GM13977 (cell line): ENCODE measurements at regions not wholly inside any gene's neighbourhood (a gene's known extent, or its start where the extent isn't known, plus 50 kb on each side); places are given as distances from the start of the nearest gene placed in this dataset.

ENCODE experiments used
- DNase-seq: peaks from one replicate; pipeline ENCODE4 v3.0.0; 2012; ENCODE audit warnings: low spot score
- in situ Hi-C: fragments of 300-500 bp; cut with MboI; formaldehyde crosslinking; loops from one replicate; pipeline ENCODE4 v1.12.0; 2022; ENCODE audit warnings: low sequenced_read_pairs, low pct_unique_long_range_greater_than_20kb, mixed read lengths, inconsistent platforms; ENCODE audit not compliant: unreplicated experiment
- TF ChIP-seq, protein P1 (sequence below): IDR thresholded peaks from 2 replicates; pipeline ENCODE4 v1.5.1; 2012; ENCODE audit warnings: mild to moderate bottlenecking, control low read depth; ENCODE audit not compliant: insufficient read depth; ENCODE audit errors: extremely low read depth, missing control alignments

DNA sequence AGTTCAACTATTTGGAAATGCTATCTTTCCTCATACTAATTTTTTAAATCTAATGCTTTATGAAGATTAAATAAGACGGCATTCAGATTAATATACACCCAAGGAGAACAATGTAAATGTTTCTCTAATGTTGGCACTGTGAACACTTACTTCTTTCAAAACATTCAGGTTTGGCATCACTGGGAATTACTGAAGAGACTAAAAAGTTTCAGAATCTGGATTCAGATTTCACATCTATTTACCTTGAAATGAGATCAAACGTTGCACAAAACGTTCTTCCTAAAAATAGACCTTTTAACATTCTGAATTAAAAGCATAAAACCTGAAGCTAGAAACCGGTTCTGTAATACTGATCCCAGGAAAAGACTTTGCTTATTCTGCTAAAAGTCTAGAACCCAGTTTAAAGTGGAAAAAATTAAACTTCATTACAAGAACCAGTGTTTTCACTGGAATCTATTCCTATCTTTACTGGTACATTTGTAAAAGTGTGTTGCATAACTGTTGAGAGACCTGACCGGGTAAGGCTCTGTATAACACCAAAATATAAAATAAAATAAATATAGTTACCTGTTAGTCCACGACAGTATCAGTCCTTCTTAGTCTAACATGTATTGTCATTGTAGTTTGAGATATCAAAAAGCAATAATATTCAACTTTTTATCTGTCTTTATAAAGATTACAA lies 117.4 kb upstream of the MAP9 start:
- TF ChIP-seq, protein P1, sequence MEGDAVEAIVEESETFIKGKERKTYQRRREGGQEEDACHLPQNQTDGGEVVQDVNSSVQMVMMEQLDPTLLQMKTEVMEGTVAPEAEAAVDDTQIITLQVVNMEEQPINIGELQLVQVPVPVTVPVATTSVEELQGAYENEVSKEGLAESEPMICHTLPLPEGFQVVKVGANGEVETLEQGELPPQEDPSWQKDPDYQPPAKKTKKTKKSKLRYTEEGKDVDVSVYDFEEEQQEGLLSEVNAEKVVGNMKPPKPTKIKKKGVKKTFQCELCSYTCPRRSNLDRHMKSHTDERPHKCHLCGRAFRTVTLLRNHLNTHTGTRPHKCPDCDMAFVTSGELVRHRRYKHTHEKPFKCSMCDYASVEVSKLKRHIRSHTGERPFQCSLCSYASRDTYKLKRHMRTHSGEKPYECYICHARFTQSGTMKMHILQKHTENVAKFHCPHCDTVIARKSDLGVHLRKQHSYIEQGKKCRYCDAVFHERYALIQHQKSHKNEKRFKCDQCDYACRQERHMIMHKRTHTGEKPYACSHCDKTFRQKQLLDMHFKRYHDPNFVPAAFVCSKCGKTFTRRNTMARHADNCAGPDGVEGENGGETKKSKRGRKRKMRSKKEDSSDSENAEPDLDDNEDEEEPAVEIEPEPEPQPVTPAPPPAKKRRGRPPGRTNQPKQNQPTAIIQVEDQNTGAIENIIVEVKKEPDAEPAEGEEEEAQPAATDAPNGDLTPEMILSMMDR: no peak
- no peak for DNase-seq
- in situ Hi-C loops: no loop called here

DNA sequence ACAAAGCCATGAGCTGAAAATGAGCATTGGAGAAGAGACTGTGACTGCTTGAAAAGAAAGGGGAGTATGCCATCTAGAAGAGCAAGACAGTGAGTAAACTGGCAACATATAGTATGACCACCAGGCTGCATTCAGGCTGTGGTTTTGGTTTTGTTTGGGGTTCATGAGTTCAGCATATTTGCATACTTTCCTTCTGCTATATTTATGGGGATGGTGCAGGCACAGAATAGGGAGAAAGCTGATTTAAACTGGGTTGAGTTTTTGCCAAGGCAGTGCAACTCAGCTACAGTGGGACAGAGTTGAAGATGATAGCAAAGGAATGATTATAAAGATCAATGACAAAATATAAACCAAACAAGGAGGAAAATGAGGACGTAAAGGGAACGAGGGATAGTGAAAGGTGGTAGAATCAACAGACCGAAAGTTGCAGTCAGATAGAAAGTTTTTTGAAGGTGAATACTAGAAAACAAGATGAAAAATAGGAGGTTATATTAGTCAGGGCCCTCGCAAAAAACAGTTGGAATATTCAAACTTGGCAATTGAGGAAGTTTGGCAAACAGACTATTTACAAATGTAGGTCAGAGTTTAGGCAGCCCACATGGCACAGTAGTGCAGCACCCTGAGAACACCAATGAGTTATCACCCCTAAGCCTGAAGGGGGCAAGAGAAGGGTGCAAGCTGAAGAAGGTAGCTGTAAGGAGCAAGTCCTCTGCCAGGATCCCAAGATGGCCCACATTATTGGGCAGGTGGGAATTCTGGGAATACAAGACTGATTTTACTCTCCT lies 114.8 kb upstream of the MAP9 start:
- TF ChIP-seq, protein P1: no peak
- DNase-seq: peak; percentile 12
- in situ Hi-C loops: no loop called here

DNA sequence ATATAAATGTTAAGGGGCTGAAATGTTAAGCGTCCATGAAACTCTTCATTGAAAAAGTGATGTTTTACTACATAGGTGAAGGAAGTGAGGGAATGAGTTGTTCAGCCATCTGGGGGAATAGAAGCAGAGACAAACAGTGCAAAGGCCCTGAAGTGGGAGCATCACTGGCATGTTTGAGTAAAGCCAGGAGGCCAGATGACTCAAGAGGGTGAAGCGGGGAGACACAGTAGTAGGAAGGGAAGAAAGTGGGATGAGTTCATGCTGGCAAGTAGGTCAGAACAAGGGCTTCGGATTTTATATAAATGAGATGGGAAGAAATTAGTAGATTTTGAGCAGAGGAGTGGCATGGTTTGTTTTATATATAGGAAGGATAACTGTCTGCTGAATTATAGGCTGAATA lies 112.5 kb upstream of the MAP9 start:
- in situ Hi-C loops: no loop called here
- TF ChIP-seq, protein P1: no peak
- no peak for DNase-seq

DNA sequence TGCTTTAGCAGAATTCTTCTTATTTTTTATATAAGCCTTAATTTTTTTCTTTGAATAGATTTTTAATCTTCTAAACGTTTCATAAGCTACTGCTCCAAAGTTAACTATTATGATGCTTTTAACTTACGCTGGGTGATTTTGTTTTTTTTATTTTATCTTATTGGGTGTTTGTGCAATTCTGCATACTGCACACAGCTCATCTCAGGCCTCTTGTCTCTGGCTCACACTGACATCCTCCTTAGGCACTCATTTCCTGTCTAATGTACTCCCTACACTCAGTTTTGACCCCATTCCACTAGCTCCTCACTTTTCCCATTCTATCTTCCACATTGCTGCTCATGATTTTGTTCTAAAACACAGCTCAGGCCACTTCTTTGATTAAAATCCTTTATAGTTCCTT lies 111.9 kb upstream of the MAP9 start:
- in situ Hi-C loops: no loop called here
- TF ChIP-seq, protein P1: no peak
- no peak for DNase-seq

DNA sequence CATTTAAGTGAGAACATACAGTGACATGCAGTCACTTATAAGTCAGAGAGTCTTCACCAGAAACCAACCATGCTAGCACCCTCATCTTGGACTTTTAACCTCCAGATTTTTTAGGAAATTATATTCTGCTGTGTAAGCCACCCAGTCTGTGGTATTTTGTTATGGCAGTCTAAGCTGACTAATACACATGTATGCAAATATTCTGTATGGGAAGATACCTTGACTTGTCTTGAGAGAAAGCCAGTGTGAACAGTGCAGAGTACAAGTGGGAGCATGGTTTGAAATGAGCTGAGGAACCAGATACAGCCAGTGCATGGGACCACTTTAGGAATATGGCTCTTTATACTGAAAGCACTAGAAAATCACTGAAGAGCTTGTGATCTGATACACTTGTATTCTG lies 110.4 kb upstream of the MAP9 start:
- TF ChIP-seq, protein P1: no peak
- no peak for DNase-seq
- in situ Hi-C loops: no loop called here

DNA sequence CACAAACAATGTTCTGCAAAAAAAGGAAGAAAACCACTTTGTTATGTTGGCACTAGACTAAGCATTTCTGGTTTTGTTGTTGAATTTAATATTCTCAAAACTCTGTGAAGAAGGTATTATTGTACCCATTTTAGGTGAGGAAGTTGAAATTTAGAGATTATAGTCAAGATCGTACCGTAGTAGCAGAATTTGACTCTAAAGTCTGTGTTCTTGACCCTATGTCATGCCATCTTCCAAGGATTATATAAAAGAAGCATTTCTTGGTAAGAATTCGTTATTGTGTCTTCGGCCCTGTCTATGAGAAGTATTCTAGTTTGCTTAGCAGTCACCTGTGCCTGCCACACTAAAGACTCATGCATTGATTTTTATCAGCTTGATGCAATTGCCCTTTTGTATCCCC lies 104.4 kb upstream of the MAP9 start:
- TF ChIP-seq, protein P1: no peak
- in situ Hi-C loops: no loop called here
- no peak for DNase-seq
